ENCODE measurements at regions not wholly inside any gene's neighbourhood (a gene's known extent, or its start where the extent isn't known, plus 50 kb on each side); places are given as distances from the start of the nearest gene placed in this dataset.
A peak's percentile ranks its signal among the peaks of the same experiment; 100 is the strongest.

DNA sequence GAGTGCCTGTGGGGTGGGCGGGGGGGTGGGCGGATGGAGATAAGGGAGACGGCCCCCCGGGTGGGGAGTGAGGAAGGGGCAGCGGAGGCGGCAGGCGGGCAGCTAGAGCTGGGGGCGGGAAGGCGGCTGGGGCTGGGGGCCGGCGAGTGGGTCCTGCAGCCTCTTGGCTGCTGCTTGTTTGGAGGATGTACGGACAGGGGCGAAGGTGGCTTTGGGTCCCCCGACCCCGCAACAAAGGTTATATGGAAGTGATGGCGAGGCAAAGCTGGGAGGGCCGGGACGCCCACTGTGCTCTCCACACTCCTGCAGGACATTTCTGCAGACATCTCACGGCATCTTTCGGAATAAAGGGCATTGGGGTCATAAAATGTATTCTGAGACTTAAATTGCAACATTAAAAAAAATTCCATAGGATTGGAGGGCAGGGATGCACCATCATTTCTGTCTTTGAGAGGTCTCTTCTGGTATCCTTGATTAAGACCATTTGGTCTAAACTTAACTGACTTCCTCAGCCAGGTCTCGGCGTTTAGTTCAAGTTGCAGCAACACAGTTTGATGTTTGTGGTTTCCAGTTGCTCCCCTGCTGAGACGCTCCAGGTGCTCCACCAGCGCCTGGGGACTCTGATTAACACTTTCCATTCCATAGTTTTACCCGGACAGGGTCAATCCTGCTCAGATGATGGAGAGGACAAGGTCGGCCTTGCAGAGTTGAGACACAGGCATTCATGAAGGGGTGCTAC lies 101.6 kb upstream of the SSBP2 start:
- Histone ChIP-seq H3K36me3 (no peaks in the 10 kb centered on the region), H3K27me3 (ENCODE audit: insufficient read depth, low read depth, severe bottlenecking) (no peaks in the 10 kb centered on the region), H3K9me3 (ENCODE audit: severe bottlenecking) (no peaks in the 10 kb centered on the region), H3K4me3 (ENCODE audit: low read depth, low read length) (peak overlapping the region; percentile 41), H3K27ac (peak overlapping the region; percentile 73)
- TF ChIP-seq CTCF (IDR thresholded peaks at IDR 0.05; ENCODE audit: low read depth, low read length), result no peak
- peak; percentile 49 for DNase-seq

GRCh38 chr5:81851481-81852178 lies 100.7 kb upstream of the SSBP2 start:
- Histone ChIP-seq H3K27me3 (ENCODE audit: insufficient read depth, low read depth, severe bottlenecking) (no peaks in the 10 kb centered on the region), H3K27ac (peak overlapping the region; percentile 92), H3K36me3 (no peaks in the 10 kb centered on the region), H3K9me3 (ENCODE audit: severe bottlenecking) (no peaks in the 10 kb centered on the region), H3K4me3 (ENCODE audit: low read depth, low read length) (peak overlapping the region; percentile 41)
- no peak for TF ChIP-seq CTCF (IDR thresholded peaks at IDR 0.05; ENCODE audit: low read depth, low read length)
- peak; percentile 97 for DNase-seq

- no peaks in the 10 kb centered on the region for H3K36me3 ChIP-seq
- no peaks in the 10 kb centered on the region for H3K9me3 ChIP-seq (ENCODE audit: severe bottlenecking)
- no peak for DNase-seq
- H3K4me3 ChIP-seq (ENCODE audit: low read depth, low read length), result no peak overlapping the region
- no peak for TF ChIP-seq CTCF (IDR thresholded peaks at IDR 0.05; ENCODE audit: low read depth, low read length)
- H3K27ac ChIP-seq, result peak overlapping the region; percentile 92
- H3K27me3 ChIP-seq (ENCODE audit: insufficient read depth, low read depth, severe bottlenecking), result no peaks in the 10 kb centered on the region
Observed at GRCh38 chr5:81850501-81851357, 99.8 kb upstream of the SSBP2 start.

- H3K27me3 ChIP-seq (ENCODE audit: insufficient read depth, low read depth, severe bottlenecking), result no peaks in the 10 kb centered on the region
- no peak overlapping the region for H3K4me3 ChIP-seq (ENCODE audit: low read depth, low read length)
- no peak for TF ChIP-seq CTCF (IDR thresholded peaks at IDR 0.05; ENCODE audit: low read depth, low read length)
- no peak for DNase-seq
- no peaks in the 10 kb centered on the region for H3K36me3 ChIP-seq
- no peak overlapping the region for H3K27ac ChIP-seq
- H3K9me3 ChIP-seq (ENCODE audit: severe bottlenecking), result no peaks in the 10 kb centered on the region
Observed at GRCh38 chr5:81849770-81850367, 99.0 kb upstream of the SSBP2 start.

GRCh38 chr5:81848362-81848880 lies 97.5 kb upstream of the SSBP2 start:
- H3K4me3 ChIP-seq (ENCODE audit: low read depth, low read length), result no peak overlapping the region
- no peaks in the 10 kb centered on the region for H3K36me3 ChIP-seq
- no peak for TF ChIP-seq CTCF (IDR thresholded peaks at IDR 0.05; ENCODE audit: low read depth, low read length)
- no peak for DNase-seq
- no peaks in the 10 kb centered on the region for H3K9me3 ChIP-seq (ENCODE audit: severe bottlenecking)
- H3K27ac ChIP-seq, result no peak overlapping the region
- no peaks in the 10 kb centered on the region for H3K27me3 ChIP-seq (ENCODE audit: insufficient read depth, low read depth, severe bottlenecking)
